Progenitor cell of endocrine pancreas (in vitro differentiated cells): ENCODE measurements at regions not wholly inside any gene's neighbourhood (a gene's known extent, or its start where the extent isn't known, plus 50 kb on each side); places are given as distances from the start of the nearest gene placed in this dataset.

Experiments
- DNase-seq: peaks from one replicate; pipeline ENCODE4 v3.0.0; 2021; ENCODE audit warnings: low spot score; ENCODE audit not compliant: unreplicated experiment
- H3K27ac Mint-ChIP-seq: 2 replicates; pipeline ENCODE4 v1.8.0; 2021; ENCODE audit warnings: mild to moderate bottlenecking, moderate library complexity, mixed read lengths
- H3K27me3 Mint-ChIP-seq: 2 replicates; pipeline ENCODE4 v1.8.0; 2021; ENCODE audit warnings: mixed read lengths
- H3K36me3 Mint-ChIP-seq: 2 replicates; pipeline ENCODE4 v1.8.0; 2022; ENCODE audit warnings: mixed read lengths; ENCODE audit not compliant: insufficient read depth
- H3K4me1 Mint-ChIP-seq: 2 replicates; pipeline ENCODE4 v1.8.0; 2021; ENCODE audit warnings: low read depth, mixed read lengths
- H3K4me3 Mint-ChIP-seq: 2 replicates; pipeline ENCODE4 v1.8.0; 2021; ENCODE audit warnings: low read depth, mild to moderate bottlenecking, moderate library complexity, mixed read lengths
- H3K9me3 Mint-ChIP-seq: 2 replicates; pipeline ENCODE4 v1.8.0; 2021; ENCODE audit warnings: low read depth, mixed read lengths
- TF ChIP-seq, protein P1 (sequence below): fragments of 200-600 bp; sonication (generic); IDR thresholded peaks from one replicate; pipeline ENCODE4 v1.5.0; 2021; ENCODE audit warnings: antibody characterized with exemption, mild to moderate bottlenecking; ENCODE audit not compliant: unreplicated experiment

DNA sequence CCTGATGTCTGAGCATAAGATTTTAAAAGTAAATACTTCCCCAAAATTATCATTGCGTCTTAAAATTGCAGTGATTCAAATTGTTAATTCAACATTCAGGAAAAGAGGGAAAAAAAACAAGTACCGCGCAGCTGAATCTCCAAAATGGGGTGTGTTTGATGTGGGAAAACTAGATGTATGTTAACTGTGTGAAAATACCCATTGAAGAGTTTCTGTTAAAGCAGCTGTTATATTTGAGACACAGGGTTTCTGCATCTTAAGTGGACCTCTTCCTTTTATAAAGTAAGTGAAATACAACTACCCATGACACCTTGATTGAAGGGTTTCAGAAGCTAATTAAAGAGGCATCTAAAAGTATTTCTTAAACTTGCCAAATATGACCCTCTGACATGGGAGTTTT, 1186.1 kb downstream of the NLGN4X start:
- no peak for DNase-seq
- Mint-ChIP-seq H3K4me3 (no peak overlapping the region), H3K27ac (no peak overlapping the region), H3K4me1 (peaks cover 1% of the 10 kb centered on the region), H3K36me3 (no peaks in the 10 kb centered on the region), H3K9me3 (peaks cover 30% of the 10 kb centered on the region), H3K27me3 (peaks cover 49% of the 10 kb centered on the region)
- TF ChIP-seq, protein P1, sequence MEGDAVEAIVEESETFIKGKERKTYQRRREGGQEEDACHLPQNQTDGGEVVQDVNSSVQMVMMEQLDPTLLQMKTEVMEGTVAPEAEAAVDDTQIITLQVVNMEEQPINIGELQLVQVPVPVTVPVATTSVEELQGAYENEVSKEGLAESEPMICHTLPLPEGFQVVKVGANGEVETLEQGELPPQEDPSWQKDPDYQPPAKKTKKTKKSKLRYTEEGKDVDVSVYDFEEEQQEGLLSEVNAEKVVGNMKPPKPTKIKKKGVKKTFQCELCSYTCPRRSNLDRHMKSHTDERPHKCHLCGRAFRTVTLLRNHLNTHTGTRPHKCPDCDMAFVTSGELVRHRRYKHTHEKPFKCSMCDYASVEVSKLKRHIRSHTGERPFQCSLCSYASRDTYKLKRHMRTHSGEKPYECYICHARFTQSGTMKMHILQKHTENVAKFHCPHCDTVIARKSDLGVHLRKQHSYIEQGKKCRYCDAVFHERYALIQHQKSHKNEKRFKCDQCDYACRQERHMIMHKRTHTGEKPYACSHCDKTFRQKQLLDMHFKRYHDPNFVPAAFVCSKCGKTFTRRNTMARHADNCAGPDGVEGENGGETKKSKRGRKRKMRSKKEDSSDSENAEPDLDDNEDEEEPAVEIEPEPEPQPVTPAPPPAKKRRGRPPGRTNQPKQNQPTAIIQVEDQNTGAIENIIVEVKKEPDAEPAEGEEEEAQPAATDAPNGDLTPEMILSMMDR: no peak

DNA sequence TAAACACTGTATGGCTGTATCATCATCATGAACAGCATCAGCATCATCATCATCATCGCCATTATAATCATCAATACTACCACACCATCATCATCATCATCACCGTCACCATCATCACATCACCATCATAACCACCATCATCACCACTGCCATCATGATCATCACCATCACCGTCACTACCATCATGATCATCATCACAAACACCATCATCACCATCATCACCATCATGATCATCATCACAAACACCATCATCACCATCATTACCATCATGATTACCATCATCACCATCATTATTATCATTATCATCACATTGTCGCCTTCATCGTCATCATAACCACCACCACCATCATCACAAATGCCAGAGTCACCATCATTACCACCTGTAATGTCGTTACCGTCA, 1196.9 kb downstream of the NLGN4X start:
- no peak for DNase-seq
- Mint-ChIP-seq H3K36me3 (no peaks in the 10 kb centered on the region), H3K27me3 (peaks cover 14% of the 10 kb centered on the region), H3K4me1 (peaks cover 5% of the 10 kb centered on the region), H3K4me3 (no peak overlapping the region), H3K27ac (no peak overlapping the region), H3K9me3 (peaks cover 5% of the 10 kb centered on the region)
- TF ChIP-seq, protein P1: no peak

DNA sequence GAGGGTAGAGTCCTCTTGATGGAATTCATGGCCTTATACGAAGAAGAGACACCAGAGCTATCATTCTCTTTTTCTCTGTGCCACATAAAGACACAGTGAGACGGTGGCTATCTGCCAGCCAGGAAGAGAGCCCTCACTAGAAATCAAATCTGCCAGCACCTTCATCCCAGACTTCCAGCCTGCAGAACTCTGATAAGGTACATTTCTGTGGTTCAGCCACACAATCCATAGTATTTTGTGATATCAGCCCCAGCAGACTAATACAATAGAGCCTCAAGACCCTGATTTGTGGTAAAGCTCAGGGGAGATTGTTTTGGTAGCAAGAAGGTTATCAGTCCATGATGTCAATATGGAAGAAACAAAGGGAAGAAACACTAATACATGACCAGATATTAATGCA, 1213.2 kb downstream of the NLGN4X start:
- TF ChIP-seq, protein P1: no peak
- H3K9me3 Mint-ChIP-seq: no peaks in the 10 kb centered on the region
- peaks cover 1% of the 10 kb centered on the region for H3K4me1 Mint-ChIP-seq
- no peak overlapping the region for H3K27ac Mint-ChIP-seq
- H3K4me3 Mint-ChIP-seq: no peak overlapping the region
- no peaks in the 10 kb centered on the region for H3K27me3 Mint-ChIP-seq
- no peak for DNase-seq
- no peaks in the 10 kb centered on the region for H3K36me3 Mint-ChIP-seq

DNA sequence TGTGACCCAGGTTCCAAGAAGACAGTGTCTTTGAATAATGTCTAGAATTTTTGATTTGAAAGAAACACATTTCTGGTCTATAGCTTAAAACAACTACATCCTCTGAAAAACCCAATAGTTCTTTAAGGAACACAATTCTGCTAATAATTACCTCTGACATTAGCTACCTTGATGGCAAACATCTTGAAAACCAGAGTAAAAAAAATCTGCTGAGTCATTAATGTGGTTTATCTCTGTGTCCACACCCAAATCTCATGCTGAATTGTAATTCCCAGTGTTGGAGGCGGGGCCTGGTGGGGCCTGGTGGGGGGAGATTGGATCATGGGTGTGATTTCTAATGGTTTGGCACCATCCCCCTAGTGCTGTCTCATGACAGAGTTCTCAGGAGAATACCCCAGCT, 1233.8 kb downstream of the NLGN4X start:
- Mint-ChIP-seq H3K27me3 (no peaks in the 10 kb centered on the region), H3K9me3 (no peaks in the 10 kb centered on the region), H3K4me1 (no peaks in the 10 kb centered on the region), H3K27ac (no peak overlapping the region), H3K36me3 (no peaks in the 10 kb centered on the region), H3K4me3 (no peak overlapping the region)
- no peak for DNase-seq
- TF ChIP-seq, protein P1: no peak

DNA sequence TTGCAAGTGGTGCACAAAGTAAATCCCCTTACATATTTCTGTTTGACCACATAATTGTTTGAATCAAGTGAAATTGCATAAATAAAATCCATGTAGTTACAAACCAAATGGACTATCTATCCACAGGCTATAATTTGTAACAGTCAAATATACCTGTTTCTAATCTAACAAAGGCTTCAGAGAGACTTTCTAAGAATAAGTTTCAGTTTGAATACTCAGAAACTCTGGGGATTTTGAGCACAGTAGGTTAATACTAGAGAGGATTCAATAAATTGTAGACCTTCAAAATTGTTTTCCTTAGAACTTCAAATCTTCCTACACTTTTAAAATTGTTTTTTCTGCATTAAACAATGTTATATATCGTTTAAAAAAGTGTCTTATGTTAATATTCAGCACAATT, 1250.1 kb downstream of the NLGN4X start:
- H3K9me3 Mint-ChIP-seq: no peaks in the 10 kb centered on the region
- no peaks in the 10 kb centered on the region for H3K27me3 Mint-ChIP-seq
- H3K4me1 Mint-ChIP-seq: no peaks in the 10 kb centered on the region
- DNase-seq: no peak
- no peaks in the 10 kb centered on the region for H3K36me3 Mint-ChIP-seq
- TF ChIP-seq, protein P1: no peak
- no peak overlapping the region for H3K4me3 Mint-ChIP-seq
- no peak overlapping the region for H3K27ac Mint-ChIP-seq
